Caki2 (cell line): ENCODE measurements at regions not wholly inside any gene's neighbourhood (a gene's known extent, or its start where the extent isn't known, plus 50 kb on each side); places are given as distances from the start of the nearest gene placed in this dataset.
A peak's percentile ranks its signal among the peaks of the same experiment; 100 is the strongest.

Experiments
- DNase-seq: peaks from one replicate; pipeline ENCODE4 v3.0.0-alpha.2; 2015; ENCODE audit warnings: low read depth
- in situ Hi-C: cut with HindIII; loops from 2 replicates; pipeline ENCODE4 v1.10.0; 2016; ENCODE audit warnings: low sequenced_read_pairs, low pct_unique_long_range_greater_than_20kb, mixed read lengths

- in situ Hi-C loops: no loop called here
- peak; percentile 7 for DNase-seq
Observed at GRCh38 chr4:111602848-111603247, 542.4 kb upstream of the FAM241A start.

GRCh38 chr4:111605111-111605510 is 540.1 kb upstream of the FAM241A start:
- in situ Hi-C loops: no loop called here
- no peak for DNase-seq

DNA sequence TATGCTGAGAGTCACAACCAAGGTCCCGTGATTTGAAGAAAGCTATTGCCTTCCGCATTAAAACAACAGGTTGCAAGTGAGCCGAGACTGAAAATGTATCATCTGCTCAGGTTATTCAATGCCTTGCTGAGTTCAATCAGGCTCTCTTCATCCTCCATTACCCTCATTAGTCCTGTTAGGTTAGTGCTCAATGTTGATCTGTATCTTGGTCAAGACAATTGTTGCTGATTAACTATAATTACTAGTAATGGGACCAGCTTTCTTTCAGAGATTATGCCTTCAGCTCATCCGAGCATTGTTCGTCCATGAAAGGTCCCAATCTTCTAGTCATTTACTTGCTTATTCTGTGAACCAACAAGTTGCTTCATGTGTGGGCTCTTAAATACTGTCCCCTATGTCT is 534.6 kb upstream of the FAM241A start:
- in situ Hi-C loops: no loop called here
- DNase-seq: no peak

DNA sequence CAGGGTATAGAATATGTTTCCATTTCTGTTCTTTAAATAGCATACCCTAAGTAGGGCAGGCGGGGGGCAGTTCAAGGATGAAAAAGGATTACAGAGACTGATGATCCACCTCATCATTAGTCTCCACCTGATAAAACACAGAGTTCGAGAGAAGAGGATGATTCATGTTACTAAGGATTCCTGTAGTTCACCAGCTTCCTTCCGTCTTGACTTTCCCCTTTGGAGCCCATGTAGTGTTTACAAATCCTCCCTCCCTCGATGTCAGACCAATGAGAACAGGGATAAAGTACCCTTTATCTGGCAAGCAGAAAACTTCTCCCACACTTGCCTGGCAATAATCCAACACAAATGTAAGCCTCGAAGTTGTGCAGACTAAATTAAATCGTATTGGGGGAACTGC is 526.3 kb upstream of the FAM241A start:
- DNase-seq: no peak
- in situ Hi-C loops: no loop called here

GRCh38 chr4:111628437-111628836 is 516.8 kb upstream of the FAM241A start:
- in situ Hi-C loops: no loop called here
- DNase-seq: no peak

- peak; percentile 38 for DNase-seq
- in situ Hi-C loops: no loop called here
Observed at GRCh38 chr4:111630705-111631104, 514.5 kb upstream of the FAM241A start.

DNA sequence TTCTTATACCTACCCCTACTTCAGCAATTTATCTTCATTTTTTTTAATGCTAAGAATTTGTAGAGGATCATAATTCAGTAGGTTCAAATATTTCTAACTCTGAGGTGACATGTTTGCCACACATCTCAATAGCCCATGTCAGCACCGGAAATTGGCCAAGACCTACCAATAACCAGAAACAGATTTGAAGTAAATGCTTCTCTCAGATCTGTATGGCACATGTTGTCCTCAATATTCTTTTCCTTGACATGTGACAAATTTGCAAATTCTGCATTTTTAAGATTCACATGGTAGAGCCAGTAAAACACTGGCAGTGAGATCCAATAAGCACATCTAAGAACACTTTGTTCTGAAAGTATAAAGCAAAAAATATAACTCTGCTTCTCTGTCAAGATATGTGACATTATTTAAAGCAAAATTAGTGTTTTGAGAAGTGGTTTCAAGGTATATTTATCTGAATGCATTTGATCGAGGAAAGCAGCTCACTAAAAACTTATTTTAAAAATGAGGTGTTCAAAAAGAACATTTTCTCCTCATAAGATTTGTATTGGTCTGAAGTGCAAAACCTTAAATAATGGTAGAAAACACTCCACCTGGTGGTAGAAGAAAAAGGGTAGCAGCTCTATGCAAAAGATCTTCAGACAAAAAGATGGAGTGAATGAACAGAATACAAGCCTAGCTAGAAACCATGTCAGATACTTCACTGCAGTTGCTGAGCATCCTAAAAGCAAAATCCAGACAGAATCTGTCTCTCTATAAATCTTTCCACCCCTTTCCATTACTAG is 513.8 kb upstream of the FAM241A start:
- in situ Hi-C loops: no loop called here
- DNase-seq: peak; percentile 21

DNA sequence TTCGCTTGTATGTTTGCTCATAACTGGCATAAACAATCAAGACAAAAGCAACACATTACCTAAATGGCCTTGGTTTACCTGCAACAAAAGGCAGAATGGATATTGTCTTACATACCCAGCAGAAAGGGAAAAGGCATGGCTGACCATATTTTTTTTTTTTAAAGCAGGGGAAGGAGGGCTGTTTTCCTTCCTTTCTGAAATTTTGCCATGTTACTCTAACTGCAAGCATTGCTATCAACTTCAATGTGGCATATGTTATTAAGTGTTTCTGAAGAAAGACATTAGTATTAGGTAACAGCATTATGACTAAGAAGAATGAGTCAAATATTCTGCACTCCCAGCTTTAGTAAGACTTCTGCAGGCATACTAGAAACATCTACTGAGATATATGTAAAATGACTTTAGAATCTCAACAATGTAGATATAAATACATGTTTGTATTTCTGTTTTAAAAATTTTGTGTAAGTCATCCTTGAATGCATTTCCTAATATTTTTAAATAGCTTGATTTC is 512.6 kb upstream of the FAM241A start:
- no peak for DNase-seq
- in situ Hi-C loops: no loop called here

GRCh38 chr4:111633663-111634266 is 511.5 kb upstream of the FAM241A start:
- DNase-seq: no peak
- in situ Hi-C loops: no loop called here

GRCh38 chr4:111635646-111636045 is 509.6 kb upstream of the FAM241A start:
- DNase-seq: no peak
- in situ Hi-C loops: no loop called here

DNA sequence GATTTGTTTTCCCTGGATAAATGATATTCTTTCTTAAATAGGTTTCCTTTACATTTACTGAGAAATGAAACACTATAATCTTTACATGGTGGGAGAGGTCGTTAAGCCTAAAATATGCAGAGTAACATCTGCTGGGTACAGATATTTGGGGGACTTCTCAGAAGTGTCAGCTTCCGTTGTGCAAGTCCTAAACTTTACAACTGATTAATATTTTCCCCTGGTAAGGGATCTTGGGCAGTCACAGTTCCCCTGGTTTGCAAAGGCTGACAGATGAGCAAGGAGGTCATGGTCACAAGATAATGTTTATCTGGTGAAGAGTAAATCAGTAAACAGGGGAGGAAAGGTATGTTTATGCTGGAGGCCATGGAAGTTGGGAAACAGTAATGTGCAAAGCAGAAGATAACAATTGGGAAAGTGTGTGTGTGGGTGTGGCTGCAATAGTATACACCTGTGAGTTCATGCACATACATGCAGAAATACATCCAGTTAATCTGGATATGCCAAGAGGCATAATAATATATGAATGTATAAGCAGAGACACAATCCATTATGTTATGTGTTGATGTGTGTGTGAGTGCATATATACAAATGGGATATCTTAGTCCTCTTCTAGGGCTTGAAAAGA is 508.2 kb upstream of the FAM241A start:
- no peak for DNase-seq
- in situ Hi-C loops: no loop called here

GRCh38 chr4:111639120-111639690 is 506.0 kb upstream of the FAM241A start:
- in situ Hi-C loops: no loop called here

GRCh38 chr4:111639876-111640275 is 505.4 kb upstream of the FAM241A start:
- in situ Hi-C loops: no loop called here
- DNase-seq: peak; percentile 22

More at GRCh38 chr4:111639120-111639690, 506.0 kb upstream of the FAM241A start:
- no peak for DNase-seq

DNA sequence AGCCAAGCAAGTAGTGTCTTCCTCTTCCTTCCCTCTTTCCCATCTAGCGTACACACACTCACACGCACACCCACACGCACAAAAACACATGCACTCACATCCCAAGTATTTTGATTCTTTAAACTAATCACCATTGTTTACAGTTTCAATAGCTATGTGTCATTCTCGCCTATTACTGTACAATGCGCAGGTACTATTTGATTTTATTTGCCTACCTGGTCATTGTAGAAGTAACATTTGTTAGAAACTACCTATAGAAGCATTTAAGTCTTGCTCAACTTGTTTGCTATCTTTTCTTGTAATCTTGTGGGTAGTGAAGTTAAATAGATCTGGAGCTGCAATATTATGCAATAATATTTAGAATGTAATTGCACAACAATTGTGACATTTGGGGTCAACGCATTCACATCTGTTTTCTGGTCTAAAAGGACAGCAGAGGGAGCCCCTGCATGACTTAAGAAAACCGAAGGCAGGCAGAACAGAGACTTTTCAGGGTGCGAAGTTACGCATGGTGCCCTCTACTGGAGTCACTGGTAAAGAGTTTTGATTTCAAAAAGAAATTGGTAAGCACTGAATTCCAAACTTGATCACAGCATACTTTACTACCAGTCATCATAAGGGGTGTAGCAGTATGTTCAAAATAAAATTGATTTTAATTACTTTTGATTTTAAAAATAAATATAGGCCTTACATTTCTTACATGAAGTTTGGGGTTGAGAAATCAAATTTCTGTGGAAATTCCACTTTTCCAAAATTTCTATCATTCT is 503.3 kb upstream of the FAM241A start:
- DNase-seq: peak; percentile 55
- in situ Hi-C loops: no loop called here

DNA sequence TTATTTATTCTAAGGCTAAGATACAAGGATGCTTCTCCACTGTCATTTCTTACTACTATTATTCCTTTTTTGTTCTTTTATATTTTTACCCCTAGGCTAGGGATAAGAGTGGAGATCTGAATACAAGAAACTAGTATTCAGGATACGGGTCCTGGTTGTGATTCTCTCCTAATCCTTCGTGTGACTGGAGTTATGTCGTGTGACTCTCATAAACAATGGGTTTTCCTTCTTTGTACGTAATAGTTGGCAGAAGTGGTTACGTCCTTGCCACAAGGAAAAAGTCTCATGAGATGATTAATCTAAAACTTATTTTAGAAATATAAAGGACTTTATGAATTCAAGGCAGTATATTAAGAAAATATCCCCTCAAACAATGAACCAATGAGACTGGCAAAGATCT is 497.2 kb upstream of the FAM241A start:
- no peak for DNase-seq
- in situ Hi-C loops: no loop called here

GRCh38 chr4:111649308-111649707 is 495.9 kb upstream of the FAM241A start:
- in situ Hi-C loops: no loop called here
- no peak for DNase-seq

DNA sequence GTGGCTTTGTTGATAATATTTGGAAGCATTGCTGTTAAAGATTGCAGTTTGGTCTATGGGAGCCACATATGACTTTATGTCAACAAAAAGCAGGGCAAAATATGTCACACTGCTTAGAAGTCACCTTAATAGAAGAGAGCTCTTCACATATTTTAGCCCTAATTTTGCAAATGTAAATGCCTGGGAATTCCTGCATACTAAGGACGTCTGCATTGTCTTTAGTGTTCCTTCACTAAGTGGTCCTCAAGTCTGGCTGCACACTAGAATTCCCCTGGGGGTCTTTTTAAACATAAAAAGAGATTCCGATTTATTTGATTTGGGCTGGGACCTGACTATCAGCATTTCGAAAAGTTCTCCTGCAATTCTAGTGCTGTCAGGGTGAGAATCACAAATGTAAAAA is 495.1 kb upstream of the FAM241A start:
- no peak for DNase-seq
- in situ Hi-C loops: no loop called here

DNA sequence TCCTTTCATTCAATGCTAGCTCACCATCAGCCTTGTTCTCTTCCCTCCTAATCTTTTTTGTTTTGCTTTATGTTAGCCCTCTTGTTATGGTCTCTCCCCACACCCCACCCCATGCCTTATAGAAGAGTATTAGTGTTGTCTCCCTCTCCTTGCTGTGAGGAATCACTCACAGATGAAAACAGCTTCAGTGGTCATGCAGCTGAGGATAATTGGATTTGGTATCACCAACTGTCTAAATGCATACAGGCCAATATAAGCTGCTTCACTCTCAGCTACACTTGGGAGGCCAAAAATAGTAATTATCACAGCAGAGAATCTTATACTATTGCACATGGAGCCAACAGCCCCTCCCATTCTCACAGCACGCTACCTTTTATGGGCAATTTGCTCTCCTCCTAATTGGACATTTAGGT is 494.6 kb upstream of the FAM241A start:
- no peak for DNase-seq
- in situ Hi-C loops: no loop called here
